ENCODE measurements at regions not wholly inside any gene's neighbourhood (a gene's known extent, or its start where the extent isn't known, plus 50 kb on each side); places are given as distances from the start of the nearest gene placed in this dataset.

- TF ChIP-seq CTCF (IDR thresholded peaks at IDR 0.05; ENCODE audit: poor library complexity) (no peak), EZH2 (IDR thresholded peaks at IDR 0.05; ENCODE audit: borderline replicate concordance) (no peak), EZH2phosphoT487 (IDR thresholded peaks at IDR 0.05; ENCODE audit: low read depth, severe bottlenecking, unreplicated experiment) (no peak)
These were observed 396.1 kb downstream of the EFNB2 start for GRCh38 chr13:106139377-106139776.

Data from hepatocyte (in vitro differentiated cells).